Right atrium auricular region (tissue), 2 donors: ENCODE measurements at regions not wholly inside any gene's neighbourhood (a gene's known extent, or its start where the extent isn't known, plus 50 kb on each side); places are given as distances from the start of the nearest gene placed in this dataset.

Experiments used
- DNase-seq: peaks from one replicate; pipeline ENCODE4 v3.0.0-alpha.2; 2019; ENCODE audit warnings: low spot score
- H3K27ac ChIP-seq, 2 donors: fragments of 200-600 bp; sonication (generic); 1 replicate in 1 of 2; 2 replicates in 1 of 2; pipeline ENCODE4 v1.5.1; 2016 to 2019
- H3K27me3 ChIP-seq, 2 donors: fragments of 200-600 bp; sonication (generic); one replicate each; pipeline versions ENCODE4 v1.5.1 to v1.6.0; 2017 to 2019
- H3K36me3 ChIP-seq: fragments of 200-600 bp; sonication (generic); one replicate; pipeline ENCODE4 v1.5.1; 2016
- H3K4me1 ChIP-seq, 2 donors: fragments of 200-600 bp; sonication (generic); one replicate each; pipeline versions ENCODE4 v1.5.1 to v1.6.0; 2017 to 2019
- H3K4me3 ChIP-seq, 2 donors: fragments of 200-600 bp; sonication (generic); 1 replicate in 1 of 2; 2 replicates in 1 of 2; pipeline ENCODE4 v1.5.1; 2017 to 2019; ENCODE audit warnings: mild to moderate bottlenecking in 1 of 2, moderate library complexity in 1 of 2
- H3K9me3 ChIP-seq, 2 donors: fragments of 200-600 bp; sonication (generic); one replicate each; pipeline ENCODE4 v1.5.1; 2019
- CTCF ChIP-seq, 2 donors: fragments of 200-600 bp; sonication (generic); IDR thresholded peaks; one replicate each; pipeline ENCODE4 v1.5.1; 2019; ENCODE audit warnings: antibody characterized with exemption in 2 of 2

GRCh38 chr3:18840535-18841137 is 307.7 kb upstream of the KCNH8 start:
- no peak overlapping the region for H3K27ac ChIP-seq
- no peak overlapping the region for H3K4me3 ChIP-seq
- no peaks in the 10 kb centered on the region for H3K36me3 ChIP-seq
- no peak for TF ChIP-seq CTCF (IDR thresholded peaks at IDR 0.05)
- no peaks in the 10 kb centered on the region for H3K9me3 ChIP-seq
- no peaks in the 10 kb centered on the region for H3K4me1 ChIP-seq
- no peak for DNase-seq
- no peaks in the 10 kb centered on the region for H3K27me3 ChIP-seq

GRCh38 chr3:18838758-18839157 is 309.6 kb upstream of the KCNH8 start:
- Histone ChIP-seq H3K4me3 (no peak overlapping the region), H3K9me3 (no peaks in the 10 kb centered on the region), H3K27me3 (no peaks in the 10 kb centered on the region), H3K36me3 (no peaks in the 10 kb centered on the region), H3K4me1 (no peaks in the 10 kb centered on the region), H3K27ac (no peak overlapping the region)
- no peak for TF ChIP-seq CTCF (IDR thresholded peaks at IDR 0.05)
- no peak for DNase-seq

GRCh38 chr3:18837137-18837755 is 311.1 kb upstream of the KCNH8 start:
- DNase-seq = no peak
- Histone ChIP-seq H3K27me3 (no peaks in the 10 kb centered on the region), H3K4me1 (no peaks in the 10 kb centered on the region), H3K4me3 (no peak overlapping the region), H3K9me3 (no peaks in the 10 kb centered on the region), H3K36me3 (no peaks in the 10 kb centered on the region), H3K27ac (no peak overlapping the region)
- TF ChIP-seq CTCF (IDR thresholded peaks at IDR 0.05) = no peak

- TF ChIP-seq CTCF (IDR thresholded peaks at IDR 0.05) = no peak
- no peaks in the 10 kb centered on the region for H3K27me3 ChIP-seq
- H3K36me3 ChIP-seq = no peaks in the 10 kb centered on the region
- DNase-seq = no peak
- no peak overlapping the region for H3K27ac ChIP-seq
- H3K9me3 ChIP-seq = no peaks in the 10 kb centered on the region
- H3K4me1 ChIP-seq = no peaks in the 10 kb centered on the region
- no peak overlapping the region for H3K4me3 ChIP-seq
Observed at GRCh38 chr3:18835021-18835420, 313.3 kb upstream of the KCNH8 start.

GRCh38 chr3:18830087-18830486 is 318.2 kb upstream of the KCNH8 start:
- no peaks in the 10 kb centered on the region for H3K9me3 ChIP-seq
- no peak overlapping the region for H3K4me3 ChIP-seq
- H3K27ac ChIP-seq = no peak overlapping the region
- no peak for TF ChIP-seq CTCF (IDR thresholded peaks at IDR 0.05)
- no peaks in the 10 kb centered on the region for H3K36me3 ChIP-seq
- no peaks in the 10 kb centered on the region for H3K4me1 ChIP-seq
- H3K27me3 ChIP-seq = no peaks in the 10 kb centered on the region
- DNase-seq = no peak

GRCh38 chr3:18828637-18829036 is 319.7 kb upstream of the KCNH8 start:
- Histone ChIP-seq H3K4me3 (no peak overlapping the region), H3K4me1 (no peaks in the 10 kb centered on the region), H3K27ac (no peak overlapping the region), H3K9me3 (no peaks in the 10 kb centered on the region), H3K27me3 (no peaks in the 10 kb centered on the region), H3K36me3 (no peaks in the 10 kb centered on the region)
- DNase-seq = no peak
- no peak for TF ChIP-seq CTCF (IDR thresholded peaks at IDR 0.05)
